H1 (cell line): ENCODE measurements at regions not wholly inside any gene's neighbourhood (a gene's known extent, or its start where the extent isn't known, plus 50 kb on each side); places are given as distances from the start of the nearest gene placed in this dataset.

Experiments used
- CTCF ChIA-PET: fragments of 300-600 bp; sonication (Branson Sonifier 250); formaldehyde crosslinking; loops from one replicate; lab custom pipeline; 2021; ENCODE audit not compliant: partially characterized antibody; lab: Charles Lee
- POLR2A ChIA-PET: fragments of 300-600 bp; sonication (Branson Sonifier 250); formaldehyde crosslinking; loops from one replicate; lab custom pipeline; 2021; ENCODE audit warnings: inconsistent platforms; ENCODE audit not compliant: partially characterized antibody; lab: Charles Lee
- DNase-seq, 2 experiments: peaks; one replicate each; pipeline versions ENCODE4 v3.0.0 to v3.0.0-alpha.2; 2010 to 2022; ENCODE audit warnings: low spot score in 2 of 2, low read depth in 1 of 2, mixed read lengths in 1 of 2
- FAIRE-seq: peaks from 2 replicates; lab custom pipeline; 2011; peaks lifted over from hg19 to GRCh38; lab: Jason Lieb, UNC
- H2AFZ ChIP-seq: 2 replicates; pipeline ENCODE4 v1.8.1; 2012; ENCODE audit warnings: low read length, inconsistent platforms
- H2AK5ac ChIP-seq: 2 replicates; pipeline ENCODE4 v1.6.1; 2013; ENCODE audit warnings: low read depth, low read length
- H2BK120ac ChIP-seq: replicated peaks from 2 replicates; pipeline ENCODE3; 2013; ENCODE audit warnings: low read depth, low read length, inconsistent platforms
- H2BK12ac ChIP-seq: 2 replicates; pipeline ENCODE4 v1.6.1; 2013; ENCODE audit warnings: low read depth, low read length
- H2BK15ac ChIP-seq: 2 replicates; pipeline ENCODE4 v1.6.1; 2013; ENCODE audit warnings: low read length
- H2BK20ac ChIP-seq: 2 replicates; pipeline ENCODE4 v1.6.1; 2013; ENCODE audit warnings: low read length
- H2BK5ac ChIP-seq: 2 replicates; pipeline ENCODE4 v1.6.1; 2013; ENCODE audit warnings: low read depth, low read length
- H3K14ac ChIP-seq: 2 replicates; pipeline ENCODE4 v1.6.1; 2013; ENCODE audit warnings: inconsistent platforms; ENCODE audit not compliant: insufficient read length
- H3K18ac ChIP-seq: 2 replicates; pipeline ENCODE4 v1.6.1; 2013; ENCODE audit warnings: low read length; ENCODE audit errors: extremely low read depth
- H3K23ac ChIP-seq: 2 replicates; pipeline ENCODE4 v1.6.1; 2013; ENCODE audit warnings: inconsistent platforms; ENCODE audit not compliant: insufficient read length
- H3K23me2 ChIP-seq: 2 replicates; pipeline ENCODE4 v1.6.1; 2013; ENCODE audit warnings: low read depth, low read length
- H3K27ac ChIP-seq: 2 replicates; pipeline ENCODE4 v1.6.1; 2011; ENCODE audit warnings: low read depth, low read length, inconsistent platforms
- H3K27me3 ChIP-seq, 4 experiments: replicated peaks in 1 of 4; 1 replicate in 1 of 4; 2 replicates in 3 of 4; pipeline versions ENCODE4 v1.6.1 to v1.8.1; 2011 to 2013; ENCODE audit warnings: low read length in 3 of 4, mild to moderate bottlenecking in 3 of 4, inconsistent platforms in 2 of 4, mixed read lengths in 2 of 4, moderate library complexity in 1 of 4; ENCODE audit not compliant: control insufficient read depth in 3 of 4, insufficient read depth in 3 of 4; ENCODE audit errors: extremely low read depth in 1 of 4
- H3K36me3 ChIP-seq, 4 experiments: 2 replicates each; pipeline versions ENCODE4 v1.6.1 to v1.8.1; 2011 to 2013; ENCODE audit warnings: mild to moderate bottlenecking in 4 of 4, low read length in 3 of 4, moderate library complexity in 2 of 4, control low read depth in 1 of 4, inconsistent platforms in 1 of 4; ENCODE audit not compliant: insufficient read depth in 4 of 4, control insufficient read depth in 2 of 4
- H3K4ac ChIP-seq: replicated peaks from 2 replicates; pipeline ENCODE3; 2013; ENCODE audit warnings: low read length, low read depth, mixed read lengths, inconsistent platforms; ENCODE audit not compliant: insufficient read length
- H3K4me1 ChIP-seq, 4 experiments: replicated peaks in 1 of 4; 1 replicate in 1 of 4; 2 replicates in 3 of 4; pipeline versions ENCODE4 v1.6.1 to v1.8.1; 2011 to 2013; ENCODE audit warnings: low read length in 3 of 4, inconsistent platforms in 2 of 4, mixed read lengths in 1 of 4; ENCODE audit not compliant: insufficient read depth in 4 of 4, control insufficient read depth in 3 of 4
- H3K4me2 ChIP-seq, 2 experiments: 2 replicates each; pipeline versions ENCODE4 v1.6.1 to v1.8.1; 2011 to 2013; ENCODE audit warnings: low read depth in 2 of 2, low read length in 2 of 2, control low read depth in 1 of 2, inconsistent platforms in 1 of 2, mild to moderate bottlenecking in 1 of 2; ENCODE audit not compliant: insufficient read depth in 1 of 2
- H3K4me3 ChIP-seq, 4 experiments: fragments of 200-600, 300-600 bp in 1 of 4; sonication (generic), shearing (Covaris generic), sonication (Bioruptor Twin) in 1 of 4; 2 replicates each; pipeline versions ENCODE4 v1.5.1 to v1.8.1; 2011 to 2016; ENCODE audit warnings: low read length in 4 of 4, low read depth in 3 of 4, control low read depth in 2 of 4, inconsistent platforms in 2 of 4, mild to moderate bottlenecking in 2 of 4, mixed read lengths in 1 of 4, moderate library complexity in 1 of 4; ENCODE audit not compliant: insufficient read depth in 2 of 4; ENCODE audit errors: extremely low read depth in 1 of 4
- H3K56ac ChIP-seq: replicated peaks from 2 replicates; pipeline ENCODE3; 2013; ENCODE audit warnings: low read depth, mild to moderate bottlenecking, mixed read lengths, low read length, inconsistent platforms; ENCODE audit not compliant: insufficient read length
- H3K79me1 ChIP-seq: 2 replicates; pipeline ENCODE4 v1.6.1; 2013; ENCODE audit warnings: low read depth, low read length, control low read depth
- H3K79me2 ChIP-seq, 2 experiments: 2 replicates each; pipeline versions ENCODE4 v1.6.1 to v1.8.1; 2012 to 2013; ENCODE audit warnings: low read length in 2 of 2, mild to moderate bottlenecking in 2 of 2, inconsistent platforms in 1 of 2; ENCODE audit not compliant: insufficient read depth in 2 of 2, control insufficient read depth in 1 of 2
- H3K9ac ChIP-seq, 4 experiments: replicated peaks in 1 of 4; 1 replicate in 1 of 4; 2 replicates in 3 of 4; pipeline versions ENCODE4 v1.6.1 to v1.8.1; 2011 to 2013; ENCODE audit warnings: low read depth in 3 of 4, low read length in 3 of 4, control low read depth in 2 of 4, mild to moderate bottlenecking in 2 of 4, moderate library complexity in 2 of 4, inconsistent platforms in 1 of 4; ENCODE audit errors: extremely low read depth in 1 of 4
- H3K9me3 ChIP-seq, 2 experiments: 2 replicates each; pipeline versions ENCODE4 v1.6.1 to v1.8.1; 2012 to 2013; ENCODE audit warnings: mild to moderate bottlenecking in 2 of 2, moderate library complexity in 2 of 2, control low read depth in 1 of 2, inconsistent platforms in 1 of 2, low read depth in 1 of 2, low read length in 1 of 2, mixed read lengths in 1 of 2; ENCODE audit not compliant: insufficient read depth in 2 of 2
- H4K20me1 ChIP-seq, 2 experiments: replicated peaks in 1 of 2; 2 replicates each; pipeline versions ENCODE3 to v1.8.1; 2011 to 2013; ENCODE audit warnings: inconsistent platforms in 2 of 2, low read length in 2 of 2, mild to moderate bottlenecking in 1 of 2; ENCODE audit not compliant: insufficient read depth in 2 of 2, control insufficient read depth in 1 of 2
- H4K5ac ChIP-seq: 2 replicates; pipeline ENCODE4 v1.6.1; 2013; ENCODE audit warnings: low read length, low read depth, mixed read lengths, inconsistent platforms; ENCODE audit not compliant: insufficient read length
- H4K8ac ChIP-seq: 2 replicates; pipeline ENCODE4 v1.8.0; 2013; ENCODE audit warnings: mild to moderate bottlenecking, moderate library complexity, low read length, inconsistent platforms; ENCODE audit not compliant: insufficient read depth; ENCODE audit errors: extremely low read depth
- H4K91ac ChIP-seq: replicated peaks from 2 replicates; pipeline ENCODE3; 2013; ENCODE audit warnings: low read length, mixed read lengths, inconsistent platforms; ENCODE audit not compliant: insufficient read length
- CHD2 ChIP-seq: IDR thresholded peaks from 2 replicates; pipeline ENCODE4 v1.6.1; 2012; ENCODE audit warnings: low read length, improper control_type of control experiment
- TF ChIP-seq, protein P1 (sequence below): IDR thresholded peaks from 2 replicates; pipeline ENCODE4 v1.6.1; 2012; ENCODE audit warnings: inconsistent platforms

DNA sequence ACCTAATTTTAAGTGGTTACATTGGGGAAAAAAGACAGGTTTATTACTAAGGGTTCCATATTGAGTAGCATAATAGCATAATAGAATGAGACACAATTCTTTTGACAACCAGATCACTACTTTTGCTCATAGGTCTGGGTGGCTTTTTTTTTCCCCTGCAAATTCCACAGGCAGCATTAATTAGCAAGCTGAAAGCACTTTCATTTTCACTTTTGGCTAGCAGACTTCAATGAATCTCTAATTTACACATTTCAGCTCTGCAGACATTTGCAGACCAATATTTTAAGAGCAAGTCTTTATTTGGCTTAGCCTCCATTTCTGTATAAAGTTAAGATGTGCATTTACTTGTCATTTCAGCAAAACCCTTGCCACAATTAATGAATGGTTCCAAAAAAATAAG is 185.5 kb downstream of the NOL4 start:
- H2BK12ac ChIP-seq, result no peak overlapping the region
- H3K9me3 ChIP-seq, result no peaks in the 10 kb centered on the region
- no peaks in the 10 kb centered on the region for H3K79me1 ChIP-seq
- FAIRE-seq, result no peak
- ChIA-PET CTCF (no interaction called here), POLR2A (no interaction called here)
- H2BK5ac ChIP-seq, result no peak overlapping the region
- H3K36me3 ChIP-seq, result no peaks in the 10 kb centered on the region
- no peak overlapping the region for H2BK120ac ChIP-seq
- no peaks in the 10 kb centered on the region for H4K20me1 ChIP-seq
- H3K4me1 ChIP-seq, result no peaks in the 10 kb centered on the region; a peak in 2 of 7 replicates
- H3K4me3 ChIP-seq, result no peak overlapping the region
- H3K79me2 ChIP-seq, result no peaks in the 10 kb centered on the region
- H2AFZ ChIP-seq, result peak overlapping the region; percentile 78; the same call in 1 of the 2 replicates
- H4K91ac ChIP-seq, result no peak overlapping the region
- TF ChIP-seq, protein P1, sequence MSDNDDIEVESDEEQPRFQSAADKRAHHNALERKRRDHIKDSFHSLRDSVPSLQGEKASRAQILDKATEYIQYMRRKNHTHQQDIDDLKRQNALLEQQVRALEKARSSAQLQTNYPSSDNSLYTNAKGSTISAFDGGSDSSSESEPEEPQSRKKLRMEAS, result no peak
- TF ChIP-seq CHD2, result no peak
- TF ChIP-seq, all 59 proteins: peak for 0
- Histone ChIP-seq H2AK5ac (no peak overlapping the region), H3K14ac (no peak overlapping the region), H3K18ac (no peak overlapping the region), H3K56ac (no peak overlapping the region), H4K8ac (no peak overlapping the region), H3K23ac (no peak overlapping the region), H3K23me2 (no peaks in the 10 kb centered on the region), H2BK15ac (no peak overlapping the region), H2BK20ac (no peak overlapping the region), H3K4me2 (no peak overlapping the region), H3K27me3 (no peaks in the 10 kb centered on the region), H3K4ac (no peak overlapping the region), H3K9ac (no peak overlapping the region), H3K27ac (no peak overlapping the region), H4K5ac (no peak overlapping the region)
- DNase-seq, result no peak
